ENCODE measurements at regions not wholly inside any gene's neighbourhood (a gene's known extent, or its start where the extent isn't known, plus 50 kb on each side); places are given as distances from the start of the nearest gene placed in this dataset.

- Histone ChIP-seq H3K4me1 (ENCODE audit: control insufficient read depth, insufficient read depth, low read depth, low read length) (no peaks in the 10 kb centered on the region), H2BK5ac (ENCODE audit: low read depth, low read length, poor library complexity, severe bottlenecking) (no peak overlapping the region), H2AFZ (ENCODE audit: low read depth, low read length) (no peak overlapping the region), H2BK15ac (ENCODE audit: low read depth, poor library complexity, severe bottlenecking) (no peak overlapping the region), H4K91ac (ENCODE audit: low read length) (no peak overlapping the region), H2AK5ac (ENCODE audit: low read length, severe bottlenecking) (no peak overlapping the region), H3K27me3 (ENCODE audit: control insufficient read depth in 1 of 2, insufficient read depth in 1 of 2, low read length in 2 of 2) (no peaks in the 10 kb centered on the region), H3K4me3 (ENCODE audit: insufficient read depth in 1 of 2, low read depth in 1 of 2, low read length in 2 of 2) (no peak overlapping the region), H3K14ac (ENCODE audit: low read length in 2 of 2) (no peak overlapping the region), H4K8ac (ENCODE audit: low read length) (no peak overlapping the region), H3K4me2 (ENCODE audit: low read length, poor library complexity, severe bottlenecking) (no peak overlapping the region), H3K36me3 (ENCODE audit: control insufficient read depth in 1 of 2, insufficient read depth in 2 of 2, low read depth in 1 of 2, low read length in 2 of 2) (peaks cover 0 to 3% of the 10 kb centered on the region in 2 experiments), H3K9ac (ENCODE audit: low read length) (no peak overlapping the region), H3K18ac (ENCODE audit: low read depth in 1 of 2, low read length in 2 of 2) (no peak overlapping the region), H2BK120ac (ENCODE audit: low read depth, low read length) (no peak overlapping the region), H3K27ac (ENCODE audit: low read length, poor library complexity, severe bottlenecking) (no peak overlapping the region), H3K9me3 (ENCODE audit: control insufficient read depth, low read length) (no peaks in the 10 kb centered on the region), H3K4ac (ENCODE audit: low read depth in 1 of 2, low read length in 2 of 2) (no peak overlapping the region), H3K23ac (ENCODE audit: low read length in 2 of 2) (no peak overlapping the region), H2BK12ac (ENCODE audit: low read length in 2 of 2) (no peak overlapping the region), H3K79me1 (replicated peaks; ENCODE audit: low read length, poor library complexity, severe bottlenecking) (no peaks in the 10 kb centered on the region)
- DNase-seq: peak; percentile 48
- WGBS: 0% methylated on average over 1 of the region's 2 CpGs
These were observed 112.9 kb upstream of the AGA start for GRCh38 chr4:177555007-177555574.

- Histone ChIP-seq H3K4me3 (ENCODE audit: insufficient read depth in 1 of 2, low read depth in 1 of 2, low read length in 2 of 2) (no peak overlapping the region), H3K4me2 (ENCODE audit: low read length, poor library complexity, severe bottlenecking) (no peak overlapping the region), H4K8ac (ENCODE audit: low read length) (no peak overlapping the region), H3K9me3 (ENCODE audit: control insufficient read depth, low read length) (no peaks in the 10 kb centered on the region), H3K36me3 (ENCODE audit: control insufficient read depth in 1 of 2, insufficient read depth in 2 of 2, low read depth in 1 of 2, low read length in 2 of 2) (peaks cover 0 to 3% of the 10 kb centered on the region in 2 experiments), H3K4ac (ENCODE audit: low read depth in 1 of 2, low read length in 2 of 2) (no peak overlapping the region), H3K9ac (ENCODE audit: low read length) (no peak overlapping the region), H3K4me1 (ENCODE audit: control insufficient read depth, insufficient read depth, low read depth, low read length) (no peaks in the 10 kb centered on the region), H3K79me1 (replicated peaks; ENCODE audit: low read length, poor library complexity, severe bottlenecking) (no peaks in the 10 kb centered on the region), H2BK5ac (ENCODE audit: low read depth, low read length, poor library complexity, severe bottlenecking) (no peak overlapping the region), H2BK120ac (ENCODE audit: low read depth, low read length) (no peak overlapping the region), H3K27me3 (ENCODE audit: control insufficient read depth in 1 of 2, insufficient read depth in 1 of 2, low read length in 2 of 2) (no peaks in the 10 kb centered on the region), H2AFZ (ENCODE audit: low read depth, low read length) (no peak overlapping the region), H4K91ac (ENCODE audit: low read length) (no peak overlapping the region), H2BK12ac (ENCODE audit: low read length in 2 of 2) (no peak overlapping the region), H3K23ac (ENCODE audit: low read length in 2 of 2) (no peak overlapping the region), H3K18ac (ENCODE audit: low read depth in 1 of 2, low read length in 2 of 2) (no peak overlapping the region), H3K27ac (ENCODE audit: low read length, poor library complexity, severe bottlenecking) (no peak overlapping the region), H2BK15ac (ENCODE audit: low read depth, poor library complexity, severe bottlenecking) (no peak overlapping the region), H3K14ac (ENCODE audit: low read length in 2 of 2) (peak overlapping the region in 1 of 2 experiments; percentile 55), H2AK5ac (ENCODE audit: low read length, severe bottlenecking) (no peak overlapping the region)
- no peak for DNase-seq
- 97% methylated on average over 17 of the region's 21 CpGs for WGBS
These were observed 115.2 kb upstream of the AGA start for GRCh38 chr4:177557416-177557815.

- Histone ChIP-seq H2BK5ac (ENCODE audit: low read depth, low read length, poor library complexity, severe bottlenecking) (no peak overlapping the region), H3K9ac (ENCODE audit: low read length) (no peak overlapping the region), H3K27me3 (ENCODE audit: control insufficient read depth in 1 of 2, insufficient read depth in 1 of 2, low read length in 2 of 2) (no peaks in the 10 kb centered on the region), H2BK120ac (ENCODE audit: low read depth, low read length) (no peak overlapping the region), H2AK5ac (ENCODE audit: low read length, severe bottlenecking) (no peak overlapping the region), H3K27ac (ENCODE audit: low read length, poor library complexity, severe bottlenecking) (no peak overlapping the region), H3K79me1 (replicated peaks; ENCODE audit: low read length, poor library complexity, severe bottlenecking) (no peaks in the 10 kb centered on the region), H3K23ac (ENCODE audit: low read length in 2 of 2) (no peak overlapping the region), H2BK12ac (ENCODE audit: low read length in 2 of 2) (no peak overlapping the region), H3K4me1 (ENCODE audit: control insufficient read depth, insufficient read depth, low read depth, low read length) (no peaks in the 10 kb centered on the region), H2BK15ac (ENCODE audit: low read depth, poor library complexity, severe bottlenecking) (no peak overlapping the region), H2AFZ (ENCODE audit: low read depth, low read length) (no peak overlapping the region), H3K36me3 (ENCODE audit: control insufficient read depth in 1 of 2, insufficient read depth in 2 of 2, low read depth in 1 of 2, low read length in 2 of 2) (peaks cover 0 to 3% of the 10 kb centered on the region in 2 experiments), H3K4me3 (ENCODE audit: insufficient read depth in 1 of 2, low read depth in 1 of 2, low read length in 2 of 2) (no peak overlapping the region), H3K4ac (ENCODE audit: low read depth in 1 of 2, low read length in 2 of 2) (no peak overlapping the region), H4K8ac (ENCODE audit: low read length) (no peak overlapping the region), H3K18ac (ENCODE audit: low read depth in 1 of 2, low read length in 2 of 2) (no peak overlapping the region), H4K91ac (ENCODE audit: low read length) (no peak overlapping the region), H3K4me2 (ENCODE audit: low read length, poor library complexity, severe bottlenecking) (no peak overlapping the region), H3K9me3 (ENCODE audit: control insufficient read depth, low read length) (no peaks in the 10 kb centered on the region), H3K14ac (ENCODE audit: low read length in 2 of 2) (no peak overlapping the region)
- 96% methylated on average over 3 of the region's 3 CpGs for WGBS
- no peak for DNase-seq
These were observed 116.8 kb upstream of the AGA start for GRCh38 chr4:177558995-177559394.

- no peaks in the 10 kb centered on the region for H3K79me1 ChIP-seq (replicated peaks; ENCODE audit: low read length, poor library complexity, severe bottlenecking)
- H4K8ac ChIP-seq (ENCODE audit: low read length): no peak overlapping the region
- no peak overlapping the region for H3K27ac ChIP-seq (ENCODE audit: low read length, poor library complexity, severe bottlenecking)
- no peak overlapping the region for H2AFZ ChIP-seq (ENCODE audit: low read depth, low read length)
- H3K4me3 ChIP-seq (ENCODE audit: insufficient read depth in 1 of 2, low read depth in 1 of 2, low read length in 2 of 2): no peak overlapping the region
- no peak overlapping the region for H3K23ac ChIP-seq (ENCODE audit: low read length in 2 of 2)
- no peak overlapping the region for H3K4me2 ChIP-seq (ENCODE audit: low read length, poor library complexity, severe bottlenecking)
- no peak overlapping the region for H4K91ac ChIP-seq (ENCODE audit: low read length)
- no peak overlapping the region for H2BK15ac ChIP-seq (ENCODE audit: low read depth, poor library complexity, severe bottlenecking)
- no peak overlapping the region for H2BK5ac ChIP-seq (ENCODE audit: low read depth, low read length, poor library complexity, severe bottlenecking)
- DNase-seq: no peak
- H3K4me1 ChIP-seq (ENCODE audit: control insufficient read depth, insufficient read depth, low read depth, low read length): no peaks in the 10 kb centered on the region
- no peak overlapping the region for H3K4ac ChIP-seq (ENCODE audit: low read depth in 1 of 2, low read length in 2 of 2)
- no peak overlapping the region for H2AK5ac ChIP-seq (ENCODE audit: low read length, severe bottlenecking)
- H3K36me3 ChIP-seq (ENCODE audit: control insufficient read depth in 1 of 2, insufficient read depth in 2 of 2, low read depth in 1 of 2, low read length in 2 of 2): peaks cover 0 to 3% of the 10 kb centered on the region in 2 experiments
- H2BK12ac ChIP-seq (ENCODE audit: low read length in 2 of 2): no peak overlapping the region
- H3K18ac ChIP-seq (ENCODE audit: low read depth in 1 of 2, low read length in 2 of 2): no peak overlapping the region
- H2BK120ac ChIP-seq (ENCODE audit: low read depth, low read length): no peak overlapping the region
- H3K9me3 ChIP-seq (ENCODE audit: control insufficient read depth, low read length): no peaks in the 10 kb centered on the region
- no peaks in the 10 kb centered on the region for H3K27me3 ChIP-seq (ENCODE audit: control insufficient read depth in 1 of 2, insufficient read depth in 1 of 2, low read length in 2 of 2)
- no peak overlapping the region for H3K9ac ChIP-seq (ENCODE audit: low read length)
- 100% methylated on average over 2 of the region's 4 CpGs for WGBS
- H3K14ac ChIP-seq (ENCODE audit: low read length in 2 of 2): no peak overlapping the region
These were observed 119.9 kb upstream of the AGA start for GRCh38 chr4:177562163-177562562.

Measured in mesenchymal stem cell (in vitro differentiated cells and primary cell).